Heart left ventricle (tissue), 16 donors: ENCODE measurements at regions not wholly inside any gene's neighbourhood (a gene's known extent, or its start where the extent isn't known, plus 50 kb on each side); places are given as distances from the start of the nearest gene placed in this dataset.

Experiments used
- ATAC-seq, 4 donors: fragments of 200-7000 bp; cut with Tn5 transposase; one replicate each; pipeline ENCODE4 v1.9.1; 2020 to 2022; ENCODE audit warnings: moderate library complexity in 4 of 4, mild to moderate bottlenecking in 3 of 4, moderate number of reproducible peaks in 1 of 4
- DNase-seq, 5 donors: peaks; one replicate each; pipeline ENCODE4 v3.0.0-alpha.2; 2020
- H3K27ac ChIP-seq, 12 donors: fragments of 200-600 bp; sonication (generic) in 4 of 12; one replicate each; pipeline versions ENCODE4 v1.5.0 to v1.8.0; 2016 to 2022; ENCODE audit warnings: mild to moderate bottlenecking in 2 of 12
- H3K27me3 ChIP-seq, 9 donors: fragments of 200-600 bp; sonication (generic) in 2 of 9; one replicate each; pipeline versions ENCODE4 v1.5.1 to v1.8.0; 2016 to 2022; ENCODE audit warnings: mild to moderate bottlenecking in 3 of 9
- H3K36me3 ChIP-seq, 9 donors: fragments of 200-600 bp; sonication (generic) in 2 of 9; one replicate each; pipeline versions ENCODE4 v1.5.0 to v1.8.0; 2018 to 2022; ENCODE audit warnings: mild to moderate bottlenecking in 2 of 9
- H3K4me1 ChIP-seq, 12 donors: fragments of 200-600 bp; sonication (generic) in 4 of 12; one replicate each; pipeline versions ENCODE4 v1.5.0 to v1.8.0; 2016 to 2022; ENCODE audit warnings: mild to moderate bottlenecking in 3 of 12
- H3K4me3 ChIP-seq, 12 donors: fragments of 200-600 bp; sonication (generic) in 4 of 12; one replicate each; pipeline versions ENCODE4 v1.5.0 to v1.8.0; 2017 to 2022; ENCODE audit warnings: mild to moderate bottlenecking in 9 of 12, moderate library complexity in 4 of 12
- H3K9me3 ChIP-seq, 12 donors: fragments of 200-600 bp; sonication (generic) in 4 of 12; one replicate each; pipeline versions ENCODE4 v1.5.0 to v1.8.0; 2016 to 2022; ENCODE audit warnings: mild to moderate bottlenecking in 1 of 12
- CTCF ChIP-seq, 12 donors: fragments of 200-600 bp; sonication (generic) in 4 of 12; IDR thresholded peaks; one replicate each; pipeline versions ENCODE4 v1.5.0 to v1.8.0; 2018 to 2022; ENCODE audit warnings: antibody characterized with exemption in 12 of 12, mild to moderate bottlenecking in 5 of 12
- POLR2A ChIP-seq, 2 donors: fragments of 450-650 bp; IDR thresholded peaks; one replicate each; pipeline ENCODE4 v1.6.1; 2017; ENCODE audit warnings: antibody characterized with exemption in 2 of 2, mild to moderate bottlenecking in 2 of 2, moderate library complexity in 2 of 2
- WGBS, 4 donors: extraction: QIAGEN DNeasy Blood & Tissue Kit in 2 of 4; methylation state at CpG; one replicate each; pipeline versions ENCODE4 v1.1.5 to v1.1.7; 2013 to 2018; 5-methylcytosine and 5-hydroxymethylcytosine counted together
- intact Hi-C, 10 donors: fragments of 100-400 bp; cut with DNase I; formaldehyde crosslinking; loops; one replicate each; pipeline versions ENCODE4 v1.11.1 to v1.14.2; 2022
- donor health status: ischemic (EF 13 %, LVEDD 7.1; RV severe dilation, severe dysfunction).
- donor health status: healthy with polysubstance abuse.
- donor health status: DM: no; HTN: yes; CAD: no.
- donor health status: DM: no; HTN: no; CAD: no.
- donor health status: ischemic (EF 25% LVEDD 6.9; RV normal size, moderate dysfunction).
- donor health status: ischemic (EF 25% LVEDD 5.7; RV mildly dilated, moderate dysfunction).
- donor health status: healthy.
- donor health status: DM: yes; HTN: yes; CAD: no.
- donor health status: ischemic (EF 35%, LVEDD 5.7; RV mildly dilated, moderate dysfunction).
- donor health status: nonischemic (EF 11% LVEDD 7.7; RV severe dilation, severe dysfunction).
- donor health status: DM: yes; HTN: yes; CAD: no.
- donor health status: PGD.
- donor health status: ischemic (EF 29% LVEDD 5.4; RV normal size, mild dysfunction).
- donor health status: nonischemic (EF 23%, LVEDD 6.1; RV moderate dilation, normal function).

- intact Hi-C loops, result no loop called here
- H3K9me3 ChIP-seq, result no peaks in the 10 kb centered on the region
- H3K4me3 ChIP-seq, result no peak overlapping the region
- DNase-seq (no peak), ATAC-seq (no peak)
- H3K36me3 ChIP-seq, result no peaks in the 10 kb centered on the region
- H3K27ac ChIP-seq, result no peak overlapping the region
- H3K4me1 ChIP-seq, result no peaks in the 10 kb centered on the region
- no peaks in the 10 kb centered on the region for H3K27me3 ChIP-seq
- TF ChIP-seq CTCF (IDR thresholded peaks at IDR 0.05) (no peak), POLR2A (IDR thresholded peaks at IDR 0.05) (no peak)
Measured at GRCh38 chr15:36389107-36389506, 190.3 kb upstream of the CDIN1 start.

- Histone ChIP-seq H3K36me3 (no peaks in the 10 kb centered on the region), H3K4me1 (no peaks in the 10 kb centered on the region), H3K4me3 (no peak overlapping the region), H3K27me3 (no peaks in the 10 kb centered on the region), H3K9me3 (no peaks in the 10 kb centered on the region), H3K27ac (no peak overlapping the region)
- no peak for DNase-seq
- 74 to 86% (median 80%) methylated on average over 2 of the region's 2 CpGs for WGBS, 4 donors
- intact Hi-C loops, result no loop called here
- no peak for ATAC-seq
- TF ChIP-seq POLR2A (IDR thresholded peaks at IDR 0.05) (no peak), CTCF (IDR thresholded peaks at IDR 0.05) (no peak)
Measured at GRCh38 chr15:36390491-36390890, 188.9 kb upstream of the CDIN1 start.

- WGBS, 4 donors, result 73 to 81% (median 77%) methylated on average over 4 of the region's 4 CpGs
- intact Hi-C loops, result no loop called here
- Histone ChIP-seq H3K36me3 (no peaks in the 10 kb centered on the region), H3K27me3 (no peaks in the 10 kb centered on the region), H3K4me1 (no peaks in the 10 kb centered on the region), H3K9me3 (no peaks in the 10 kb centered on the region), H3K4me3 (no peak overlapping the region), H3K27ac (no peak overlapping the region)
- TF ChIP-seq CTCF (IDR thresholded peaks at IDR 0.05) (no peak), POLR2A (IDR thresholded peaks at IDR 0.05) (no peak)
- ATAC-seq (no peak), DNase-seq (no peak)
Measured at GRCh38 chr15:36392676-36393266, 186.7 kb upstream of the CDIN1 start.

GRCh38 chr15:36398212-36398611 is 181.2 kb upstream of the CDIN1 start:
- Histone ChIP-seq H3K27me3 (no peaks in the 10 kb centered on the region), H3K36me3 (no peaks in the 10 kb centered on the region), H3K27ac (no peak overlapping the region), H3K9me3 (no peaks in the 10 kb centered on the region), H3K4me3 (no peak overlapping the region), H3K4me1 (no peaks in the 10 kb centered on the region)
- WGBS, 4 donors, result 90 to 94% (median 93%) methylated on average over 3 of the region's 3 CpGs
- ATAC-seq (no peak), DNase-seq (no peak)
- TF ChIP-seq POLR2A (IDR thresholded peaks at IDR 0.05), result no peak
- TF ChIP-seq CTCF (IDR thresholded peaks at IDR 0.05), result no peak
- intact Hi-C loops, result no loop called here
